Endothelial cell of umbilical vein (primary cell): ENCODE measurements at regions not wholly inside any gene's neighbourhood (a gene's known extent, or its start where the extent isn't known, plus 50 kb on each side); places are given as distances from the start of the nearest gene placed in this dataset.

Experiments
- MAX ChIP-seq: IDR thresholded peaks from 2 replicates; pipeline ENCODE4 v1.6.1; 2011; ENCODE audit not compliant: insufficient read depth, insufficient read length
- MYC ChIP-seq: IDR thresholded peaks from one replicate; pipeline ENCODE4 v1.6.1; 2011; ENCODE audit warnings: mild to moderate bottlenecking, low read depth, low read length
- POLR2A ChIP-seq: IDR thresholded peaks from 2 replicates; pipeline ENCODE4 v1.6.1; 2012; ENCODE audit warnings: low read depth, mild to moderate bottlenecking, control low read depth, low read length
- POLR2AphosphoS5 ChIP-seq: IDR thresholded peaks from 2 replicates; pipeline ENCODE4 v1.6.1; 2012; ENCODE audit warnings: low read depth, mild to moderate bottlenecking, control low read depth, low read length, moderate library complexity; ENCODE audit not compliant: insufficient read depth
- TF ChIP-seq, protein P1 (sequence below), 2 donors: IDR thresholded peaks; 1 replicate in 1 of 2; 2 replicates in 1 of 2; pipeline ENCODE4 v1.5.1; 2011; ENCODE audit warnings: low read length in 2 of 2, mild to moderate bottlenecking in 2 of 2, moderate library complexity in 2 of 2, control low read depth in 1 of 2, inconsistent platforms in 1 of 2, low read depth in 1 of 2; ENCODE audit not compliant: insufficient read depth in 1 of 2; ENCODE audit errors: extremely low read depth in 1 of 2

DNA sequence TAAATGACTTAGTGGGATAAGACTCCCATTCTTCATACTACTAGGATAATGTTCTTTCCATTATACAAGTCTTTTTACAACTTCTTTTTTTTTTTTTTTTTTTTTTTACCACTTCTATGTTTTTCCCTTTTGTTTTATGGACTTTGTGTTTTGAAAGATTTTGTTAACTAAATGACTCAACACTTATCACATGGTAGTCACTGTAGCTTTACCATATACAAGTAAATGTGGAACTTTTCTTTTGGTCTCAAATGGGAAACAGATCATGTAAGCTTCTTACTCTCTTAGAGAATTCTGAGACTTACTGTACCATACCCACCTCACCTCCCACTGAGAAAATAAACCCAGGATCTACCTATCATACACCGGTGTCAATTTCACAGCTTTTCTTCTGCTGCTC is 590.3 kb upstream of the CDH2 start:
- no peak for TF ChIP-seq MYC
- no peak for TF ChIP-seq POLR2AphosphoS5
- TF ChIP-seq, protein P1, sequence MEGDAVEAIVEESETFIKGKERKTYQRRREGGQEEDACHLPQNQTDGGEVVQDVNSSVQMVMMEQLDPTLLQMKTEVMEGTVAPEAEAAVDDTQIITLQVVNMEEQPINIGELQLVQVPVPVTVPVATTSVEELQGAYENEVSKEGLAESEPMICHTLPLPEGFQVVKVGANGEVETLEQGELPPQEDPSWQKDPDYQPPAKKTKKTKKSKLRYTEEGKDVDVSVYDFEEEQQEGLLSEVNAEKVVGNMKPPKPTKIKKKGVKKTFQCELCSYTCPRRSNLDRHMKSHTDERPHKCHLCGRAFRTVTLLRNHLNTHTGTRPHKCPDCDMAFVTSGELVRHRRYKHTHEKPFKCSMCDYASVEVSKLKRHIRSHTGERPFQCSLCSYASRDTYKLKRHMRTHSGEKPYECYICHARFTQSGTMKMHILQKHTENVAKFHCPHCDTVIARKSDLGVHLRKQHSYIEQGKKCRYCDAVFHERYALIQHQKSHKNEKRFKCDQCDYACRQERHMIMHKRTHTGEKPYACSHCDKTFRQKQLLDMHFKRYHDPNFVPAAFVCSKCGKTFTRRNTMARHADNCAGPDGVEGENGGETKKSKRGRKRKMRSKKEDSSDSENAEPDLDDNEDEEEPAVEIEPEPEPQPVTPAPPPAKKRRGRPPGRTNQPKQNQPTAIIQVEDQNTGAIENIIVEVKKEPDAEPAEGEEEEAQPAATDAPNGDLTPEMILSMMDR (IDR thresholded peaks at IDR 0.05; ENCODE audit: extremely low read depth in 1 of 2, insufficient read depth in 1 of 2, low read depth in 1 of 2, low read length in 2 of 2): no peak
- TF ChIP-seq MAX: no peak
- TF ChIP-seq POLR2A: no peak
